Activated naive CD8-positive, alpha-beta T cell (primary cell): ENCODE measurements at regions not wholly inside any gene's neighbourhood (a gene's known extent, or its start where the extent isn't known, plus 50 kb on each side); places are given as distances from the start of the nearest gene placed in this dataset.

Experiments used
- H3K27ac Mint-ChIP-seq: one replicate; pipeline ENCODE4 v1.8.0; 2021; ENCODE audit warnings: mixed read lengths
- H3K27me3 Mint-ChIP-seq: one replicate; pipeline ENCODE4 v1.8.0; 2021; ENCODE audit warnings: mixed read lengths
- H3K36me3 Mint-ChIP-seq: one replicate; pipeline ENCODE4 v1.8.0; 2021; ENCODE audit warnings: mixed read lengths
- H3K4me1 Mint-ChIP-seq: one replicate; pipeline ENCODE4 v1.8.0; 2021; ENCODE audit warnings: low read depth, mixed read lengths
- H3K4me3 Mint-ChIP-seq: one replicate; pipeline ENCODE4 v1.8.0; 2021; ENCODE audit warnings: mild to moderate bottlenecking, mixed read lengths
- H3K9me3 Mint-ChIP-seq: one replicate; pipeline ENCODE4 v1.8.0; 2021; ENCODE audit warnings: low read depth, mixed read lengths

DNA sequence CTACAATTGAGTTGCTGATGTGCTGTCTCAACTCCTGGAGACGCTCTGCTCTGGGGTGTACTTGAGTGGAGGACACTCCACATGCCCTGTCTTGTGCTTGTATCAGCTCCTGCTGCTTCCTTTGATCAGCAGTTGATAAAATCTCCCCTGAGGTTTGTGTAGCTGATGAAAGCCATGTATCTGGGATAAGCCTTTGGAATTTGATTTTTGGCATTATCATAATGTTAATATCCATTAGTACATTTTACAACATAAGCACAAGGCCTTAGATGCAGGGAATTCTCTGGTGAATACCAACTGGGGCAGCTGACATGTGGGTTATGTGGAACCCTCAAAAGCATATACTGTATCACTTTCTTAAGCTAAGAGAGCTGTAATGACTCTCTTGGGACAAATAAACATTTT, 222.7 kb upstream of the ITGA4 start:
- Mint-ChIP-seq H3K9me3 (peaks cover 4% of the 10 kb centered on the region), H3K4me1 (peaks cover 25% of the 10 kb centered on the region), H3K36me3 (peaks cover 22% of the 10 kb centered on the region), H3K27ac (no peak overlapping the region), H3K27me3 (no peaks in the 10 kb centered on the region), H3K4me3 (no peak overlapping the region)

DNA sequence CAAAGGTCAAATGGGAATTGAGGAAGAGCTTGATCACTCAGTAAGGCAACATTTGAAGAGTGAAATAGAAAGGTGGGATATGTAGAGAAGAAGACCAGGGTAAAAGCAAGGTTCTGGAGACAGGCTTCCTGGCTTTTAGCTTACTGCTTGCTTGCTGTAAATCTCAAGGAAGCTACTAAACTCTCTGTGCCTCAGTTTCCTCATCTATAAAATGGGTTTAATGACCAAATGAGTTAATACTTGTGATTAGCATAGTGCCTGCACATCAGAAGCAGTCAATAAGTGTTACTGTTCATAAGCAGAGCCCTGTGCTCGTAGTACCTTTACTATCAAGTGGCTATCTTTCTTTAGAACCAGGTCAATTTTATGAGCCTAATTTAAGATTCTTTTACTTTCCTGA, 222.2 kb upstream of the ITGA4 start:
- H3K4me3 Mint-ChIP-seq = no peak overlapping the region
- H3K4me1 Mint-ChIP-seq = peaks cover 27% of the 10 kb centered on the region
- H3K27ac Mint-ChIP-seq = no peak overlapping the region
- H3K27me3 Mint-ChIP-seq = no peaks in the 10 kb centered on the region
- peaks cover 22% of the 10 kb centered on the region for H3K36me3 Mint-ChIP-seq
- peaks cover 4% of the 10 kb centered on the region for H3K9me3 Mint-ChIP-seq

DNA sequence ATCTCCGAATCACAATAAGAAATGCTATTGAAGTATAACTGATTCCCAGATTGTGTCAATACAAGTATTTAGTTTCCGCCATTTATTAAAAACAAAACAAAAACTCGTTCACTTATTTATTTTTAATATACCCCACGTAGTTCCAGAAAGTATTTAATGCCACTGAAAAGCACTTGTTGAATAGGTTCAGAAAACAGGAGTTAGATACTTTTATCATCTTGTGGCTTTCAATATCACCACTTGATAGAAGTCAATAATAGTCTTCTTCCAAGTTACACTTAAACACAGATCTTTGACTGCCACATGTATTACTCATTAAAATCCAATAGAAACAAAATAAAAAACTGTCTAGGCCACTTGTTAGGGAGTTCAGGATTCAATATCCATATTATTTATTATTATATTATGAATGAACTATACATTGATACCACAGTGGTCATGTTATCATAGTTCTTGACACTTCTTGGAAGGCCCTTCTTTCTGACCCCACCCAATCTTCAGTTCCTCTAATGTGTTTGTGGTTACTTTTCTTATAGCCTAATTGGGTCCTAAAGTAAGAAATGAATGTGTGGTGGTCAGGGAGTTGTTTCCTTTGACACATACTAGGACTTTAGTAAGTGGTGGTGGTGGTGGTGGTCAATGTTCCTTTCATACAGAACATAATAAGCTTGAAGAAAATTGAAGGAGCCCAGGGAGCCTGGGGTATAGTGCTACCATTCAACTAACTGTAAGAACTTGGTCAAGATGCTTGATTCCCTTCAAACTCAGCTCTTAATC, 221.3 kb upstream of the ITGA4 start:
- H3K4me3 Mint-ChIP-seq = no peak overlapping the region
- no peaks in the 10 kb centered on the region for H3K27me3 Mint-ChIP-seq
- H3K9me3 Mint-ChIP-seq = peaks cover 4% of the 10 kb centered on the region
- H3K36me3 Mint-ChIP-seq = peaks cover 20% of the 10 kb centered on the region
- H3K4me1 Mint-ChIP-seq = peaks cover 31% of the 10 kb centered on the region
- no peak overlapping the region for H3K27ac Mint-ChIP-seq

DNA sequence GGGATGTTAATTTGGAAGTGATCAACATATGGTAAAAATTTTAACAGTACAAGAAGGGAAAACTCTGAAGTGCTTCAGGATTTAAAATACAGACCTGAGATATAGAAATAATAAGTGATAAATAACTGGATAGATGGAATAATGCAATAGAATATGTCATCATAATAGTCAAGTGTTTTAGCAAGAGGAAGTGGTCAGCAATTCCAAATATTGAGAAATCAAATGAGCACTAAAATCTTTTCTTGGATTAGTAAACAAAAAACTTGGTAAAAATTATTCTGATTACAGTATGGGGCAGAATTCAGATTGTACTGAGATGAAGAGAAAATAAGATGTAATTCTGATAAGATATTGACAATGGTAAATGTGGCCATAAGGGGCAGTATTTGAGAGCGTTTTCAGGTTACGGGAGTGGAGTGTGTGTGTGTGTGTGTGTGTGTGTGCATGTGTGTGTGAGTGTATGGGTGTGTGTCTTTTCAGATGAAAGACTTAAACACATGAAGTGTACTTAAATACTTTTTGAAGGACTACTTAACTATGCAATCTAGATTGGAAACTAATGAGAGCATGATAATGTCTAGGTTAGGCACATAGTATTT, 217.9 kb upstream of the ITGA4 start:
- Mint-ChIP-seq H3K27ac (no peak overlapping the region), H3K27me3 (no peaks in the 10 kb centered on the region), H3K9me3 (peaks cover 4% of the 10 kb centered on the region), H3K4me3 (no peak overlapping the region), H3K4me1 (peaks cover 52% of the 10 kb centered on the region), H3K36me3 (peaks cover 15% of the 10 kb centered on the region)

DNA sequence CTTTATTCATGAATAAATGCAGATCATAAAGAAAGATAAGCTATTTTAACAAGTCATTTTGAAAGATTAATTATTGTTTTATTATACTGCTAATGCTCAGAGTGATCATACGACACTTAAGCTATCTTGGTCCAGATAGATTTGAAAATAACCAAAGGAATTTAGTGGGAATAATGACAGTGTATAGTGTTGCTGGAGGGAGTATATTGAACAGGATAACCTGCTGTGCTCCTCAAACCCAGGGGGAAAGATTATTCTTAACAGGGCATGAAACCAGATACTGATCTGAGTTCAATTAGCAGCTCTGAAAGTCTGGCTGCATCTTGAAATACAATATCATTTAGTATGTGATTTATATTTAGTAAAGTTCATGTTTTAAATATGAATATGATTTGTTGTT, 216.3 kb upstream of the ITGA4 start:
- Mint-ChIP-seq H3K4me3 (no peak overlapping the region), H3K36me3 (peaks cover 16% of the 10 kb centered on the region), H3K9me3 (peaks cover 4% of the 10 kb centered on the region), H3K27me3 (no peaks in the 10 kb centered on the region), H3K4me1 (peaks cover 50% of the 10 kb centered on the region), H3K27ac (no peak overlapping the region)

DNA sequence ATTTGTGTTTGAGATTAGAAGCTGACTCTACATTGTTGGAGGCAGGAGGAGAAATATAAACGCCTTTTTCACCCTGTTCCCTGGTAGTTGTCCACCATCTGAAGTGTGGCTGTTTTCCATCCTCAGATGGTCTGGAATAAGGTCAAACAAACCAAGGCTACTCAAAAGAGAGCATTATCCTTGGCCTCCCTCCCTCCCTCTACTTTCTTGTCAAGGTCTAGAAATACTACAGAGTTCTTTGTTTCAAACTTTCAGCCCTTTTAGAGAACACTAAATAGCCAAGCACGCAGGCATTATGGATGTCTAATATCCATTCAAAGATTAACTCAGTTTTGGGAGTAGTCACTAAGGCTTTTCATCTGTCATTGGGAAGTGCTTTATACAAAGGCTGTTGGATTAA, 215.8 kb upstream of the ITGA4 start:
- H3K27ac Mint-ChIP-seq = peak overlapping the region; percentile 61

DNA sequence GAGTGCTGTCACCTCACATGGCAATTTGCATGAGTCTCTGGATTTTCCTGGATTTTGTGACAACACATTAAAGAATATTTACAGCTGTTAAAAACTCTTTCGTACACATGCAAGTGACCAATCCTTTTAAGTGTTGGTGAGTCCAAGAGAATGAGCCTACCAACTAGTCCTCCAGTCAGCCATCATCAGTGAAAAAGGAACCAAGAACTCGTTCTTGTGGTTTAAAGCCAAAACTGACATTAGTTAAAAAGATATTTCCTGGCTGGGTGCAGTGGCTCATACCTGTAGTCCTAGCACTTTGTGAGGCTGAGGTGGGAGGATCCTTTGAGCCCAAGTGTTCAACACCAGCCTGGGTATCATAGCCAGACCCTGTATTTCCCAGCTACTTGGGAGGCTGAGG, 215.4 kb upstream of the ITGA4 start:
- Mint-ChIP-seq H3K4me3 (no peak overlapping the region), H3K4me1 (peaks cover 50% of the 10 kb centered on the region), H3K27ac (peak overlapping the region; percentile 61)

More for the DNA sequence above, 215.8 kb upstream of the ITGA4 start:
- Mint-ChIP-seq H3K27me3 (no peaks in the 10 kb centered on the region), H3K4me1 (peaks cover 50% of the 10 kb centered on the region), H3K4me3 (no peak overlapping the region), H3K36me3 (peaks cover 16% of the 10 kb centered on the region), H3K9me3 (peaks cover 4% of the 10 kb centered on the region)

DNA sequence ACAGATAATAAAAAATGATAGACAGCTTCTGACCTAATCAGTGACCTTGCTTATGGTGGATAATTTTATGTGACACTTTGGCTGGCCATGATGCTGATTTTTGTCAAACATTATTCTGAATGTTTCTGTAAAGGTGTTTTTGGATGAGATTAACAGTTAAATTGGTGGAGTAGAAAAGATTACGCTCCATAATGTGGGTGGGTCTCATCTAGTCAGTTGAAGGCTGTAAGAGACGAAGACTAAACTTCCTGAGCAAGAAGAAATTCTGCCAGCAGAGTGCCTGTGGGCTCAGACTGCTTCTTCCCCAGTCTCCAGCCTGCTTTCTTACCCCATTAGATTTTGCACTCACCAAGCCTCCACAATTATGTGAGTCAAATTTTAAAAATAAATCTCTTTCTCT, 214.9 kb upstream of the ITGA4 start:
- peaks cover under 1% of the 10 kb centered on the region for H3K9me3 Mint-ChIP-seq
- peak overlapping the region; percentile 61 for H3K27ac Mint-ChIP-seq
- no peaks in the 10 kb centered on the region for H3K27me3 Mint-ChIP-seq
- H3K4me1 Mint-ChIP-seq = peaks cover 49% of the 10 kb centered on the region
- H3K36me3 Mint-ChIP-seq = peaks cover 14% of the 10 kb centered on the region
- H3K4me3 Mint-ChIP-seq = no peak overlapping the region

More for the DNA sequence above, 215.4 kb upstream of the ITGA4 start:
- Mint-ChIP-seq H3K27me3 (no peaks in the 10 kb centered on the region), H3K36me3 (peaks cover 16% of the 10 kb centered on the region), H3K9me3 (peaks cover 4% of the 10 kb centered on the region)

DNA sequence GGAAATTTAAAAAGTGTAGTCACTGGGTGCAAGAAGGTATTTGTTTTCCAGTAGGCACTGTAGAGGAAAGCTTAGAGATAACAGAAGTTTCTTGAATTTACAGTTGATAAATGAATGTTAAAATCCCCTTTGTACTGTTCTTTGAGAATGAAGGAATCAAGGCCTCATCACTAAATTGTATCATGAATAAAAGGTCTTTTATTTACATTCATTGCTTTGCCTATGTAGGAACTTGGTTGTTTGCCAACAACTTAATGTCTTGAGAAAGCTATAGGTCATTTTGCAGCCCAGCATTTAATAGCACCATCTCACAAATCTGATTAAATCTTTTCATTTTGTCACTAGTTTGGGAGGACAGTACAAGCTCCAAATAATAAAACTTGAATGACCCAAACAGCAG, 213.9 kb upstream of the ITGA4 start:
- Mint-ChIP-seq H3K4me1 (peaks cover 43% of the 10 kb centered on the region), H3K27me3 (no peaks in the 10 kb centered on the region), H3K4me3 (no peak overlapping the region), H3K27ac (no peak overlapping the region), H3K9me3 (no peaks in the 10 kb centered on the region), H3K36me3 (peaks cover 11% of the 10 kb centered on the region)

DNA sequence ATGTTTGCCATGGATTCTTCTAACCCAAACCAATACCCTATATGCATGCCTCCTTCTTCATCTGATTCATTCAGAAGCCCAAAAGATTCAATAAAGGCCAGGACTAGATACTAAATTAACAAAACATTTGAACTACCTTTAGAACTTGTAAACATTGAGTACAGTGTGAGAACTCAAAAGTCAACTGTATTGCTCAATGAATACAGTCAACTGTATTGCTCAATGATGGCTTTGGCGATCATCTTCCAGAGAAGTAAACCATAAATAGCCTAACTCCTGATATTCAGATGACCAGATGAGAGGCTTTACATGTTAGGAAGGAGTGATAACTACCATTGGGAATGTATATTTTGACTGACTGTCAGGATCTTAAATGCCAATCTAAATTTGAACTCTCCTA, 206.5 kb upstream of the ITGA4 start:
- peaks cover 35% of the 10 kb centered on the region for H3K4me1 Mint-ChIP-seq
- peaks cover 20% of the 10 kb centered on the region for H3K36me3 Mint-ChIP-seq
- no peaks in the 10 kb centered on the region for H3K27me3 Mint-ChIP-seq
- H3K4me3 Mint-ChIP-seq = no peak overlapping the region
- no peaks in the 10 kb centered on the region for H3K9me3 Mint-ChIP-seq
- H3K27ac Mint-ChIP-seq = no peak overlapping the region

DNA sequence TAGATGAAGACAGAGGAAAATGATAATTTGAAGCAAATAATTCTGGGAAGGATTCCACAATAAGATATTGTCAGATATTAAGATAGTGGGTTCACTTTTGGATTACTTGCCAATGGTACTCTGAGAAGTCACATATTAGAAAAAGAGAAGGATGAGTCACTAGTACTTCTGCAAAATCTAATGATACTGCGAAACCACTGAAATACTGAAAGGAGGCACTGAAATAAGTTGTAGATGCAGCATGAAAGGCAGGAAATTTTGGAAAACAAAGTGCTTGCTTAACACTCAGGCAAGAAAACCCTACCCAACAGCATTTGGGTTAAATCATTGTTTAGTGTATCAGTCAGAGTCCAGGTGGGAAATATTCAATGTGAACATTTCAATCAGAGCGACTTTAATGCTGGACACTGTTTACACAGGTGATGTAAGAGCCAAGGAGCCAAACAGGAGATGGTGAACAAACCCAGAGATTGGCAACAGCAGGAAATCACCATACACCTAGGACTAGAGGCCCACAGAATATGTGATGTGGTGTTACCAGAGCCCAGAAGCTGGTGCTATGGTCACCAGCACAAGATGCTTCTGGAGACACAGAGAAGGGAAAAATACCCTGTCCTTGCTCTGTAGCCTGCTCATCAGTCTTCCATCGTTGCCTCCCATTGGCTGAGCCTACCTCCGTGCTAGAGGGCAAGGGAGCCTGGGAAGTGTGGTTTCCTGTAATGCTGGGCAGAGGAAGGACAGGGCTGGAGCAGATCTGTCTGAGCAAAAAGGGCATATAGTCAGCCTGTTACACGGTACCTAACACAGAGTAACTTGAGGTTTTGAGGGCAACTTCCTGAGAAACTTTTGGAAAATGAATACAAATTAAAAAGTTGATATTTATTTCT, 204.7 kb upstream of the ITGA4 start:
- Mint-ChIP-seq H3K27me3 (no peaks in the 10 kb centered on the region), H3K4me1 (peaks cover 35% of the 10 kb centered on the region), H3K4me3 (no peak overlapping the region), H3K27ac (no peak overlapping the region), H3K9me3 (no peaks in the 10 kb centered on the region), H3K36me3 (peaks cover 17% of the 10 kb centered on the region)

DNA sequence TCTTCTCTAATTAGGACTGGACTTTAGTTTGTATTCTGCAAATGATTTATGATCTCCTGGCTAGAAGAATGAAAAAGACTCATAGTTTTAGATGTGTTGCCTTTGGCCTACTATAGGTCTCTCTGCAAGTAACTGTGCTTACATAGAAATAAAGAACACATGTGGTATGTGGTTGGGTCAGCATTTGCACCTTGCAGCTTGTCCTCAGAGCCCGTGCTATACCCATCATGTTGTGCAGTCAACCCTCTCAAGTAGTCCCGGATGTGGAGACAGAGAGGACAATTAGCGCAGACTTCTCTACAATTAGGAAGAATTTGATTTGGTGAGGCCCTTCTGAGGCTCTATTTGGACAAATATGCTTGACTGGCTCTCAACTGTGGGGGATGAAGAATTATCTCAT, 203.7 kb upstream of the ITGA4 start:
- Mint-ChIP-seq H3K4me1 (peaks cover 36% of the 10 kb centered on the region), H3K4me3 (no peak overlapping the region), H3K27me3 (no peaks in the 10 kb centered on the region), H3K9me3 (peaks cover under 1% of the 10 kb centered on the region), H3K36me3 (peaks cover 17% of the 10 kb centered on the region), H3K27ac (no peak overlapping the region)

DNA sequence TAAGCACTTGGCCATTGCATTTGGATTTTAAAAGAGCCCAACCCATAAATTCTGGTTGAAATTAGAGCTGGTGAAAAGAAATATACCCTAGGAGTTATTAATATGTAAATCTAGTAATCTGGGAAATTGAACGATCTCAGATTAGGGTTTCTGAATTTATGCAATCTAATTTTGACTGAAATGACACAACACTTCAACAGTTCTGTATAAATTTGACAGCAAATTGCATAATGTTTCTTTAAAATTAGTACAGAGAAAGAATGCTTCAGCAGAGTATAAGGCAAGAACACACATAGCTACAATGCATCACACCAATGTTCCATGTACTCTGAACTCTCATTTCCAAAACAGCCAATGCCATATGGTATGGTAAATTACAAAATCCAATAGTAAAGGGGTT, 201.5 kb upstream of the ITGA4 start:
- Mint-ChIP-seq H3K36me3 (peaks cover 17% of the 10 kb centered on the region), H3K27ac (no peak overlapping the region), H3K4me1 (peaks cover 48% of the 10 kb centered on the region), H3K9me3 (peaks cover 4% of the 10 kb centered on the region), H3K4me3 (no peak overlapping the region), H3K27me3 (no peaks in the 10 kb centered on the region)

DNA sequence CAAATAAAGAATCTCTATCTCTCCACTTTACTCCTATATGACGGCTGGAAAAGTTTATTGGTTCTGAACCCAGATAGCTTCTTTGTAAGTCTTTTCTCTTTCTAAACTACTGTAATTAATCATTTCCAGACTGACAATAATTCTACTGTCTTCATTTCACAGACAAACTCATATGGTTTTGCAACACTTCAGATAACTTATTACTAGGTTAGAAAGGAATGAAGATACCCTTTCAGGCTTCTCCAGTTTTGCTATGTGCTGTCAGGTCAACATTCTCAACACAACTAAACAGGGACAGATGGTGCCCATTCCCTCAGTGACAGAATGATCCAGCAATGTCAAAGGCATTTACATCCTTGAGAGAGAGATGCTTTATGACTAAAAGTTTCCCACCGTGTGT, 198.5 kb upstream of the ITGA4 start:
- no peak overlapping the region for H3K27ac Mint-ChIP-seq

DNA sequence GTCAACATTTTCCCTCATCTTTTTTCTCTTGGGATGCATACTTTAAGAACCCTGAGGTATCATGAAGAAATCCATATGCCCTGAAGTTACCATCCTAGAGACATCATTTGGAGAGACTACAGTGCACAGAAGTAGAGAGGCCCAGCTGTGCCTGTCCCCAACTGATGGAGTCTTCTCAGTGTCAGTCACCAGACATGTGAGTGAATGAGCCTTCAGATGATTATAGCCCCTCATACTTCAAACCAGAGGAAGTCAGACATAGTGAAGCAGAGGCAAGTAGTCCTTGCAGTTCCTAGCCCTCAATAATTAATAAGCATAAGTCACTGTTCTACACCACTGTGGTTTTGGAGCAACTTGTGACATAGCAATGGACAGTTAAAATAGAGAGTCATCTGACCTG, 194.4 kb upstream of the ITGA4 start:
- Mint-ChIP-seq H3K4me1 (peaks cover 51% of the 10 kb centered on the region), H3K9me3 (peaks cover 4% of the 10 kb centered on the region), H3K36me3 (peaks cover 15% of the 10 kb centered on the region), H3K4me3 (no peak overlapping the region), H3K27me3 (no peaks in the 10 kb centered on the region), H3K27ac (no peak overlapping the region)

More for the DNA sequence above, 198.5 kb upstream of the ITGA4 start:
- H3K4me1 Mint-ChIP-seq = peaks cover 48% of the 10 kb centered on the region
- no peaks in the 10 kb centered on the region for H3K27me3 Mint-ChIP-seq
- H3K36me3 Mint-ChIP-seq = peaks cover 11% of the 10 kb centered on the region
- peaks cover 4% of the 10 kb centered on the region for H3K9me3 Mint-ChIP-seq
- H3K4me3 Mint-ChIP-seq = no peak overlapping the region
